ENCODE measurements at regions not wholly inside any gene's neighbourhood (a gene's known extent, or its start where the extent isn't known, plus 50 kb on each side); places are given as distances from the start of the nearest gene placed in this dataset.

GRCh38 chr6:14818422-14818884 lies 427.4 kb upstream of the JARID2 start:
- H2BK15ac ChIP-seq (ENCODE audit: low read depth, low read length), result no peak overlapping the region
- H3K27ac ChIP-seq (ENCODE audit: insufficient read length, low read depth, low read length), result no peak overlapping the region
- H3K27me3 ChIP-seq (ENCODE audit: insufficient read depth, low read length), result no peaks in the 10 kb centered on the region
- no peak overlapping the region for H2BK12ac ChIP-seq (ENCODE audit: insufficient read length, low read depth, low read length)
- H2BK20ac ChIP-seq (ENCODE audit: low read depth, low read length, poor library complexity, severe bottlenecking), result no peak overlapping the region
- H2AK5ac ChIP-seq (ENCODE audit: insufficient read length, low read length), result no peak overlapping the region
- H3K79me1 ChIP-seq (ENCODE audit: insufficient read depth, low read depth, low read length, poor library complexity, severe bottlenecking), result no peaks in the 10 kb centered on the region
- no peak for TF ChIP-seq CTCF (conservative IDR thresholded peaks at IDR 0.05)
- peaks cover 0 to 4% of the 10 kb centered on the region in 2 experiments; a peak in 1 of 5 replicates for H3K9me3 Mint-ChIP-seq
- no peak overlapping the region for H4K91ac ChIP-seq (ENCODE audit: insufficient read length, low read depth, low read length)
- H3K4me2 ChIP-seq (ENCODE audit: insufficient read depth, insufficient read length, low read length), result no peak overlapping the region
- H3T11ph ChIP-seq (ENCODE audit: low read length), result no peak overlapping the region
- no peaks in the 10 kb centered on the region for H4K20me1 ChIP-seq (ENCODE audit: control insufficient read depth, insufficient read depth, insufficient read length)
- WGBS (ENCODE audit: extremely low coverage, insufficient read length, low lambda C conversion rate), result no CpG with 5 or more reads among the region's 10 CpGs
- DNase-seq, result no peak
- H3K23ac ChIP-seq (ENCODE audit: insufficient read length, low read depth, low read length), result no peak overlapping the region
- H3K4ac ChIP-seq (ENCODE audit: low read depth, low read length), result no peak overlapping the region
- H2BK120ac ChIP-seq (ENCODE audit: low read depth, low read length, poor library complexity, severe bottlenecking), result no peak overlapping the region
- H4K5ac ChIP-seq (ENCODE audit: insufficient read length, low read depth, low read length), result no peak overlapping the region
- H3K23me2 ChIP-seq (ENCODE audit: insufficient read length, low read depth, low read length, poor library complexity, severe bottlenecking), result no peaks in the 10 kb centered on the region
- H3K27ac Mint-ChIP-seq, result no peak overlapping the region; a peak in 1 of 7 replicates
- no peak overlapping the region for H2BK5ac ChIP-seq (ENCODE audit: insufficient read length, low read length)
- H2AFZ ChIP-seq (ENCODE audit: low read length), result no peak overlapping the region
- no peak overlapping the region for H3K18ac ChIP-seq (ENCODE audit: insufficient read length, low read depth, low read length)
- no peak overlapping the region for H3K4me3 Mint-ChIP-seq
- H3K4me1 Mint-ChIP-seq, result peaks cover 30 to 47% of the 10 kb centered on the region in 2 experiments
- no peak overlapping the region for H3K56ac ChIP-seq (ENCODE audit: insufficient read length, low read depth, low read length)
- H3K36me3 Mint-ChIP-seq (ENCODE audit: insufficient read depth in 1 of 3, low read depth in 3 of 3), result peaks cover 0 to 12% (median 7%) of the 10 kb centered on the region in 3 experiments; a peak in 2 of 7 replicates
- peaks cover 3% of the 10 kb centered on the region for H3K4me1 ChIP-seq (ENCODE audit: insufficient read depth, low read length)
- no peak overlapping the region for H3K14ac ChIP-seq (ENCODE audit: insufficient read depth, low read length)
- H3K27me3 Mint-ChIP-seq (ENCODE audit: low read depth), result peaks cover 3% of the 10 kb centered on the region; the same call in 1 of the 2 replicates
- H3K79me2 ChIP-seq (ENCODE audit: insufficient read depth, low read length), result no peaks in the 10 kb centered on the region
- no peak overlapping the region for H4K8ac ChIP-seq (replicated peaks; ENCODE audit: insufficient read length, low read depth, low read length)
- H3K9me3 ChIP-seq (ENCODE audit: control insufficient read depth, low read depth, low read length), result no peaks in the 10 kb centered on the region
- H3K9ac ChIP-seq (ENCODE audit: extremely low read depth, insufficient read length, low read length), result no peak overlapping the region
